TTC549 (cell line): ENCODE measurements at regions not wholly inside any gene's neighbourhood (a gene's known extent, or its start where the extent isn't known, plus 50 kb on each side); places are given as distances from the start of the nearest gene placed in this dataset.

Source experiments
- FAIRE-seq: peaks from 2 replicates; lab custom pipeline; 2012; peaks lifted over from hg19 to GRCh38; lab: Jason Lieb, UNC

DNA sequence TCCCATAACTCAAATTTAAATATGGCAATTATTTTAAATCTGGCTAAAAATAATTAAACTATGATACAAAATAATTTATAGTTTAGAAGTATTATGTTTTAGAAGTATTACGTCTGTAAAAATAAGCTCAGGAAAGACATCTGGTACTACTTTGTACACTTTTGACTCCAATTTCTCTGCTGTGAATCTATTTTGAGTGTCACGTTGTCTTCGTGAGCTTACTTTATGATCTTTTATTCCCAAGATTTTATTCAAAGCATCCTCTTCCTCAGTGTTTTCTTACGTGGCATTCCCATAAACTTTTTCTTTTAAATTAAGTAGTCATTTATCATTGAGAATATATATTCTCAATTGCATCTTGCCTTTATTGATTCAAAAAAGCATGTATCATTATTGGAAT, 223.3 kb upstream of the KCNJ16 start:
- FAIRE-seq, result no peak

DNA sequence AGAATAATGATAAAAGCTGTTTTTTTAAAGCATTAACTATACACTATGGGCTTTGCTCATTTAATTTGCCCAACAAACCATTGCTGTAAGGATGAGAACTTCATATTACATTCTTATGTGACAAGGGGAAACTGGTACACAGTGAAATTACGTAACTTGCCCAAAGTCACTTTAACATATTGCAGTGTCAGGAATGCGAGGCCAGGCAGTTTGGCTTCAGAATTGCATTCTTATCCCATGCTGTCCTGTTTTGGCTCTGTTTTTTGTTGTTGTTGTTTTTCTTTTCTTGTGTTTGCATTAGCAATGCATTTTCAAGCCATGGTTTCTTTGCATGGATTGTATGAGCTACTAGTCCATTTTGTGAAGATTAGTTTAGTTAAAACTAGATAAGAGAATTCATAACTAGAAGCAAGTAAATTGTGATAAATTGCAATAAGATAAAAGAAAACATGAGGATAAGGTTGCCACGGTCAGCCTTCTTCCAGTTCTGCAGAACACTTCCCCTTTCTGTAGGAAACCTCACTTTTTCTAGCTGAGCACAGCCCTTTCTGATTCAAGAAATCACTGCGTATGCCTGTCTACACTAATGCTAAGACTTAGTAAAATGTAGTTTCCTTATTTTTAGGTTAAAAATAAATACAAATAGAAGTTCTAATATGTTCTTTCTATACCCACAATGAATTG, 221.3 kb upstream of the KCNJ16 start:
- no peak for FAIRE-seq

DNA sequence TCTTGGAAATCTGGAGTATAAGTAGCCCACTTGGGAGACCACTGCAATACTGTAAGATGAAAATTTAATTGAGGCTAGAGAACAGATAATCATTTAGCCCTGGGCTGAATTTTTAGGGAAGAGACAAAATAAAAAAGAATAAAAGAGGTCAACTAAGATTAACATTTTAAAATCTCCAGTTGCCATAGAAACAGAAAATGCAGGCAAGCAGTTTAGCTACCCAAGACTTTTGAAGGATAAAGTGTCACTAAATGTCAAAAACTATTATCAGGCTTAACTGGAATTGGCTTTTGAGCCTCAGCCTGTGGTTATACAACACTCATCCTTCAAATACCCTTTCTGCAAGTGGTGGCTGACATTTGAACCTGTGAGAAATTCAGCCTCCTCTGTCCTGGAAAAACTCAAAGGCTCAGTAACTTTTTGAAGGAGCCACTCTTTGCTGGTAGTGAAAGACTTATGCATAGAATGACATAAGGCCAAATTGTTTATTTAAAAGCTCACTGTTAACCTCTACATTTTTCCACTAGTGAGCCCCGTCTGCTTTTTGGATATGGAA, 220.7 kb upstream of the KCNJ16 start:
- FAIRE-seq, result no peak

DNA sequence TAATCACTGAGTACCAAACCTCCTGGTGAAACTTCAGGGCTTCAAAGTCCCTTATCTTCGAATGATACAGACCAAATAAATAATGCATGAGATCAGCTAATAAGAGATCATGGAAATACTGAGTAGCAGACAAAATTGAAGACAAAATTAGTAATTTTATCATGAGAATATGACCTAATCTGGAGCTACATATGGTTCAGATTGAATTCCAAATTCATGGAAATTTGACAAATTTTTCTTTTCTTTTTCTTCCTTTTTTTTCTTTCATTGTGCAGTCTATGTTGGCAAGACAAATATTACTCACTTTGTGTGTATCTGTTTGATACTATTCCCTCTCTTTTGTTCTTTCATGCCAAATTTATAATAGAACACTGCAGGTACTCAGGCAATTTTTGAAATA, 218.1 kb upstream of the KCNJ16 start:
- no peak for FAIRE-seq

DNA sequence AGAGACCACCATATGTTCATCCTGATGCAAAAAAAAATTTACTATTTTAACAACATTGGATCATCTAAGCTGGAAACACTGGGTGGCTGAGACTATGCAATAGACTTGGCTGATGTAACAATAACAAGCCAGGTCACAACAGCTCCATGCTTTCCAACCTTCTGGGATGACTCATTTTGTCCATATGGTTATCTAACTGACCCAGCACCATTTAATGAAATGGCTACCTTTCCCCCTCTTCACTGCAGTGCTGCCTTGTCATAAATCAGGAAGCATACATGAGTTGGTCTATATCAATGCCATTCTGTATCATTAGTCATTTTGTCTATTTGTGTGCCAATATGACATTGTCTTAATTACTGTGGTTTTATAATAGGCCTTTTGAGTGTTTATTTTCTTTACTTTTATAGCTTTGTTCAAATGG, 217.6 kb upstream of the KCNJ16 start:
- FAIRE-seq, result no peak

DNA sequence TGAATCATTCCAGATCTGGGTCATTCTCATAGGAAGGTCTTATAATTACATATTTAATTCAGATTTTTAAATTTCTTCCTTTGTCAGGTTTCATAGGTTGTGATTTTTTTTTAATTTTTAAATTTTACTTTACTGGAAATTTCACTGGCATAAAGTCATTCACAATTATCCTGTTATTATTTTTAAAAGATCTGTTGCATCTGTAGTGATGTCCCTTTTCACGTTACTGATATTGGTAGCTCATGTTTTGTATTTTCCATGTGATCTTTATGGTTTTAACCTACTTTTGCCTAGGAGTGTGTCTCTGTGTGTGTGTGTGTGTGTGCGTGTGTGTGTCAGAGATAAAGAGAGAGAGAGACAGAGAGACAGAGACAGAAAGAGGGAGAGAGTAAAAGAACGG, 216.6 kb upstream of the KCNJ16 start:
- no peak for FAIRE-seq

DNA sequence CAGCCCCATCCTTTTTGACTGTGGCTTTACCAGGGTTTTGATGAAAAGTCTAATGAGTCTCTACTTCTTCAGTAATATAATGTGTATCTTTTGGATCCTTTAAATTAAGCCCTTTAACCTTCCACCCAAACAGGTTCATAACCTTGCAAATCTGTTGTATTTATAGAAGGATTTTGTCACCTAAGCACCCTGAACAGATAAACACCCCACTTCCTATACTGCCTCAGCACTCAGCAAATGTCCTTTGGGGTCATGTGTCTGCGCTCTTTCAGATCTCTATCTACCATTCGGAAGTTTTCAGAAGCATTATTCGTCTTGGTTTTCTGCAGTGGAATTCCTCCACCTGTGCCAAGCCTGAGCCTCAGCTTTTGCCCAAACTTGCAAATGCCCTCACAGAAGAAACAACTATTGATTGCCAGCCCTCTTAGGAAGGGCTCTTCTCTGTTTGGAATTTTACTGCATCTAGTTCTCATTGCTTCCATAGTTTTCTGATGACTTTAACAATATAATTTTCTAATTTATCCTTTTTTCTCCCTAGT, 214.8 kb upstream of the KCNJ16 start:
- no peak for FAIRE-seq

DNA sequence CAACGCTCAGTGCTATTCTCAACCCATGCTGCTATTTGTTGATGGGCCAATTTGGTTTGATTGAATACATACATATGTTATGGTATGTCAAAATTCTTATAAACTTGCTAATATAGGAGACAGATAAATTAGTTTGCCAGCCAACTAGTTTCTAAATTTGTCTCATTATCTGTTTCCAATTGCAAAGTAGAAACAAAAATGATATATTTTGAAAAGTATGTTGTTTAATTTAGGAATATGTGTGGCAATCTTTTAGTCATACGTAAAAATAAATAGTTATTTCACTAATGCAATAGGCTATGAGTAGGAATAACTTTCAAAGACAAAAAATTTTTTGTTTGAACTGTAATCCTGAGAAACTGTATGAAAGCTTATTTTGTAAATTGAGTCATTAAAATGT, 210.6 kb upstream of the KCNJ16 start:
- no peak for FAIRE-seq

DNA sequence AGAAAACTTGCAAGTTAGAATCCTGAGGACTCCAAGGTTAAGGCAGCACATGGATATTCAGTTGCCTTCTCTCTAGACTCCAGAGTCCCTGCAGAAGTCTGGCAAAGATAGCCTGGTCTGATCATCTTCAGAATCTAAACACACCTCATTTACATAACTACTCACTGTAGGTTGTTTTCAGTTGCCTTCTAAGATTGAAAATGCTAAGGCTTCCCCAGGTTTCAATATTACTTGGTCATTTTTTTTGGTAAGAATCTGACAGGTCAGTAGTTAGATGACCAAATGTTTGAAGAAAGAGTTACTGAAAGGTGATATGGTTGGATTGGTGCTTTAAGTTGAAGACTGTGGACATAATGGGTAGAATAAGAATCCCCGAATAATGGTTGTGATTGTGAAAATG, 205.4 kb upstream of the KCNJ16 start:
- no peak for FAIRE-seq

DNA sequence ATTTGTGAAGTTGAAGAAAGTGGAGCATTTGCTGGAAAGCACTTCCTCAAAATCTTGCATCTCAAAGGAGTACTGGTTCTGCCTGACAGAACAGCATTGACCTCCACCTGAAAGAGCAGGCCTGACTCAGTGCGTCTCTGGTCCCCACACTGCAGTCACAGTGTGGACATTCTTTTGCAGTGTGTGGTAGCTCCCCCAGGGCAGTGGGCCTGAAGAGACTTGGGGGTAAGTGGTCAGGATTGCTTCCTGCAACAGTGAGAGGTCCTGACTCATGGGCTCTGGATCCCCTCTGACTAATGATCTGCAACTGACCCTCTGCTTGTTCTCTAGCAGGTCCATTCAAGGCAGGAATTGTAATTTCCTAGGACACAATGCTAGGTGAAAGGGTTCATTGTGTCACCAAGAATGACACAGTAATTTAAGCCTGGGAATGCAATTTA, 204.9 kb upstream of the KCNJ16 start:
- no peak for FAIRE-seq

DNA sequence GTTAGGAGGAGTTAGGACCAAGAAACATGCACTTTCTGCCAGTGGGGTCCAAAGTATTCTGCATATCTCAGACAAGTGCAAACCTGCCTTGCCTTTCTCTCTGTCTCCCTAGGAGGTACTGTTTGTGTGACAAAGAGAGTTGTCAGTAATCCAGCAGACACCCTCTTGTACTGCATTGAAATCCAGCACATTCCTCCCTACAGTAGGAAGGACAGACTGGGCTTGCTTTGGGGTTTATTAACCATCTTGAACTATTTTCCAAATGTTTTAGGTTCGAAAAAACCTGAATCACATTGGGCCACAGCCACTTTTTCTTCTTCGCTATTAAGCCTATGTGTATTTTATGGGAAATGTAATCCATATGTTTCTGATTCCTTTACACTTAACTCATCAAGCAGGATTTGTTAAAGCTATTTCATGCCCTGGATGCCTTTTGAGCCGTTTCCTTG, 204.2 kb upstream of the KCNJ16 start:
- FAIRE-seq, result no peak

DNA sequence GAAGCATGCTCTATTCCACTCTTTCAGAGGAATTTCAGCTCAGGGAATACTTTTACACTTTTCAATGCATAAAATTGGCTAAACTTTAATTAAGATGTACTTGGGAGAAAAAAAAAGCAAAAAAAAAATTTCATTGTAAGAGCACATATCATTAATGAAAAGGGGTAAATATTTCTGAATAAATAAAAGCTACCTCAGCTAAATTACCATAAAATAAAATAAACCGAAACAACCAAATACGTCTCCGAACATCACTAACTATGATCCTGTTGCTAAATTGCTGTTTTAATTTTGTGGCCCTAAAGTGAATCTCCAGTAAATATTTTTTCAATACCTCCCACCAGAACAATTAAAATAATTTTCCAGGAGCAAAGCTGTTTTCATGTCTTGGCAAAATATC, 203.7 kb upstream of the KCNJ16 start:
- no peak for FAIRE-seq

DNA sequence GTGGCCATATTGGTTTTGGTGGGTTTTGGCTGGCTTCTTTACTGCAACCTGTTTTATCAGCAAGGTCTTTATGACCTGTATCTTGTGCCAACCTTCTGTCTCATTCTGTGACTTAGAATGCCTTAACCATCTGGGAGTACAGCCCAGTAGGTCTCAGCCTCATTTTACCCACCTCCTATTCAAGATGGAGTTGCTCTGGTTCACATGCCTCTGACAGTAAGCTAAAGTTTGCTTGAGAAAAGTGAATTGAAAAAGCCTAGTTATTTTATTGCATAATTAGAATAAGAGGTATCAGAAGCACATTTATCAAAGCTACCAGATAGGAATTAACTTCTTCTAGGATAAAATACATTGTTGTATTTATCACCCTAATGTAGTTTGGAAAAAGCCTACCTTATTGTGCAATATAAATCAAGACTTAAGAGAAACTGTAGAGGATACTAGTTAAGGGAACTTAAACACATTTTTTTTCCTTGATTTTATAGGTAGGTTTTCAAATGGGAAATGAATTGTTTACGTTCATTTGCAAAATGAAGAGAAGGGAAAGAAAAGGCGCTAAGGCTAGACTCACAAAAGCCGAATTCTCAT, 202.3 kb upstream of the KCNJ16 start:
- FAIRE-seq, result no peak

DNA sequence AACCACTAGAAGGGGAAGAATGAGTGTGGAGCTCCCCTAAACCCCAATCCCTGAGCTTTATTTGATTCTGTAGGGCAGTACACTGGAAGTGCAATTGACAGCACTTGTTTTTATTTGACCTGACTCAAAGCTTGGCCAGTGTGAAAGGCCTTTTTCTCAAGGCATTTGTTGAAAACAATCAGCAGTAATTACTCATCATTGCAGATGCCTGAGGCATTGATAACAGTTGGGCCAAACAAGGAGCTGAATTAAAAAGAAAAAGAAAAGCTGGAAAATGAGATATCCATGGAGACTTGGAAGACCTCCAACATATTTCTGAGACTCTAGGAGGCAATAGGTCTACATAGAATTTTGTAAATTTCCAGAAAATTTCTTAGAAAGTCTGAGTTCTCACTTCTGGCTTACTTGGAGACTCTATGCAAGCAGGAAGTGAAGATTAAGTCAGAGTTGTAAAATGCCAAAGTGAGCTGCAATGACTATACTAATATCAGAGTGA, 200.8 kb upstream of the KCNJ16 start:
- no peak for FAIRE-seq

DNA sequence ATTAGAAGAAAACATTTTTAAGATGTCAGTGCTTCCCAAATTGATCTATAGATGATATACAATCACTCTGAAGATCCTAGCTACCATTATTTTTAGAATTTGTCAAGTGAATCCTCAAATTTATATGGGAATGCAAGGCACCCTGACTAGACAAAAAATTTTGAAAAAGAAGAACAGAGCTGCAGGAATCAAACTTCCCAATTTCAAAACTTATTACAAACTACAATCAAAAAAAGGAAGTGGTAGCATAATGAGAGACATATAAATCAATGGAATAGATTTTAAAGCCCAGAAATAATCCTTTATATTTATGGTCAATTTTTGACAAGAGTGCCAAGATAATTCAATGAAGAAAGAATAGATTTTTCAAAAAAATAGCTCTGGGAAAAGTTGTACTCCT, 198.3 kb upstream of the KCNJ16 start:
- FAIRE-seq, result no peak

DNA sequence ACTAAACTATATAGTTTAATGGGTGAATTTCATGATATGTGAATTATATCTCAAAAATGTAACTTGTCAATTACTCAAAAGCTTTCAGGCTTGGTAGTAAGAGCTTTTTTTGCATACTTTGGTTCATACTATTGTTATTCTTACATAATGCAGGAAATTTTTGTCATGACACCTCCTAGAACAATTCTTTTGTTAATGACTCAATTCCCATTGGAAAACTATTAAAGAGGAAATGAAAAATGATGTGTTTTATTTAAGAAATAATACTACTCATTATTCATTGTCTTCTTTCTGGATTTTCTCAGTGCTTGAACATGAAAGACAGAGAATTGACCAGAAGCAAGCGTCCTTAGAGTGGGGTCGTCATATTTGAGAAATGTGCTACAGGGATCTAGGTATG, 196.4 kb upstream of the KCNJ16 start:
- no peak for FAIRE-seq

DNA sequence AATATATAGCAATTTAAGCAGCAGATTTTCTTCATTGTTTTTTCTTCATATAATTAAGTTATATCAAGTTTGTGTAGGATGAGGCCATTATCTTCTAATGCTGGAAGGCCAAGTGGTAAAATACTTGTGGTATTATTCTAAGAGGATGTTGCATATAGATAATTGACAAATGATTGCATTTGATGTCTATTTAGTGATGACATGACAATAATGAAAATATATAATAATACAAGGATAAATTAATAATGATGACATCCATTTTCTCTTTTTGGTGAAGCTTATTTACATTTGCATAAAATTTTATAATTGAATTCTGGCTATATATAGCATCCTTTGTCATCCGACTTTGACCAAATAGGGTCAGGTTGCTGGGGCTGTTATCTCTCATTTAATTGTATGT, 195.4 kb upstream of the KCNJ16 start:
- no peak for FAIRE-seq

DNA sequence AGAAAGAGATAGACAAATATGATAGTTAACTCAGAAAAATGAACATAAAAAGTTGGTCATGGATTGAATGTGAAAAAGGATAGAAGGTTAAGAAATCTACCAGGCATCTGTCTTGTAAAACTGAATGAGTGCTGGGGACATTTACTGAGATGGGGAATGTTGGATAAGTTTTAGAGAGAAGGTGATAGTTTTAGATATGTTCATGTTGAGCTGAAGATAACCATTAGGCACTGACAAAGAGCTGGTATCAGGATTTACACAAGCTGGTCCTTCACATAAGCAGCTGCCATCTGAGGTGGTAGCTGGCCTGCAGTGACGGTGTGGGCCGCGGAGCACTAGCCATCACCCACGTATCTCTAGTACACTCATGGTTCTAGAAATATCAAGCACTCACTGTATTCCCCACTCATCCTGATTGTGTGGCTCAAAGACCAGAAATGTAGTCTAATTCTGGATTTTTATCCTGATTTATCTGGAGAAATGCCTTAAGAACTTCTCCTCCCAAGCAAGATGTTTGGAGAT, 194.4 kb upstream of the KCNJ16 start:
- FAIRE-seq, result no peak

DNA sequence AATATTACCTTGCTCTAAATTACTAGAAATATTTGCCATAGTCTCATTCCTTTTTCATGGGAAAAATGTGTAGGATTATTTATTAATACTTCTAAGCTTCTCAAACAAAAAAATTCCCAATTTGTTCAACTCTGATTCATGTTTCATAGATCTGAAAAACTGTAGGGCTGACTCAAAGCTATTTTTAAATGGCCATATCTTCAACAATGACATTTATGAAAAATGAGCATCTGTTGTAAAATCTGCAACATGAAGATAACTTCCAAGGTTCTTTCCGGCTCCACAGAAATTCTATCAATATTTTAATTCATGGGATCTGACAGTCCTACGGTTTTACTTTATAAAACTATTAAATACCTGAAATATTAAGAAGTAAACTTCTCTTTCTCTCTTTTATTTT, 192.7 kb upstream of the KCNJ16 start:
- FAIRE-seq, result no peak

DNA sequence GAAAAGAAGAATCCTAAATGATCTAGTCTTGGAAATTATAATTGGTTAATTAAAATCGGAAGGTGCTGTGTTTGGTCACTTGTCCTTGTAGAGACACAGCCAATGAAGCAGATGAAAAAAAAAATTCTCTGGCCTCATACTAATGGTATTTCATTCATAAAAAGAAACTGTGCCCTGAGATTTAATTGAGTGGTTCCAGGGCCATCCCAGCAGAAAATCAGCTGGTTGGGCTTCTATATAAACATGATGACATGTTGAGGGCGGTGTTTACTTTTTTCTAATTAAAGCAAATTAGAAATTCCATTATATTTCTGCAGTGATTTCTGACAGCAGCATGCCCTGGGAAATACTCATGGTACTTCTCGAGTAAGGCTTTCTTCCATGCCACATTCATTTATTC, 191.9 kb upstream of the KCNJ16 start:
- FAIRE-seq, result no peak

DNA sequence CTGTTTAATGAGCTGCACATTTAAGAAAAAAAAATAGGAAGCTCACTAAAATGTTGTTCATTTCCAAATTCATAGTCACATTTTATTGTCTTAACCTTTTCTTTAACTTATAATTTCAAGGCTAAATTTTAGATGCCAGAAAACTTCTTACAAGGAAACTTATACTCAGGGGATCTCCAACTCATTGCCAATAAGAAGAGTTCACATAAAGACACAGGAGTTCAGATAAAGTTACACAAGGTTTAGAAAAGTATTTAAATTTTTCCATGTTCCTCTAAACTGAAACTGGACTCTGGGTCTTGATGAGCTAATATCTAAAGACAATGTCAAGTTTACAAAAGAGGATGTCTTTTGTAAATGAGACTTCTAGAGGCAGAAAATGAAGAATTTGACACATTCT, 190.7 kb upstream of the KCNJ16 start:
- FAIRE-seq, result no peak

DNA sequence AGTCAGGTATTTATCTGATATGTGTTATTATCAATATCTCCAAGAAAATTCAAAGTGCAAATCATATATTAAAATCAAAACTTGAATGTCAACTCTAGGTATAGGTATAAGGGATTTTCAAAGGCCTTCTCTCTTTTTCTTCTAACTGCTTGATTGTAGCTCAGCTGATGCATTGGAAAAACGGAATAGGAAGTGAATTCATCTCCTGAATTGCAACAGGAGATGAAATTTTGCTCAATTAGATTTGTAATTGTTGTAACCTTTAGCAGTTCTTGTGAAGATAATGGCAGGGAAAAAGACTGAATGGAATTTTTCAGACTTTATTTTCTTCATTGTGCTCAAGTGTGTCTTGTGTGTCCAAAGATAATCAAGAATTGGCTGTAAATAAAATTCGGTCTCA, 190.2 kb upstream of the KCNJ16 start:
- no peak for FAIRE-seq

DNA sequence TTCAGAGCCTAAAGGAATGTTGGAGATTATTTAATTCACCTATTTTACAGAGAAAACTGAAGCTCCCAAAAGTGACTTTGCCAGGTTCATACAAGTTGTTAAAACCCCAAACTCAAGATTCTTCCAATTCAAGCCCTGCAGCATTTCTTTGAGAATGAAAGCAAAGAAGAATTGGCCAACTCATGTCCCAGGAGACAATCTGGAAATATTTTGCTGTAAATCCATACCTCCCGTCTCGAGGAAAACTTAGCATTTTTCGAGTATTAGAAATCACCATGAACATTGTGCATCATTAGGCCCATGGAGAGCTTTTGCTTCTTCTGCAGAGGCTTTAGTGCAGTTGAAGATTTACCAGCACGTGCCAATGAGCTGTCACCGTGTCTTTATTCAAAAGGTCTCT, 176.4 kb upstream of the KCNJ16 start:
- no peak for FAIRE-seq
